Stomach smooth muscle (tissue), 2 donors: ENCODE measurements at regions not wholly inside any gene's neighbourhood (a gene's known extent, or its start where the extent isn't known, plus 50 kb on each side); places are given as distances from the start of the nearest gene placed in this dataset.

Experiments
- H3K27ac ChIP-seq: one replicate; pipeline ENCODE4 v1.7.0; 2013; ENCODE audit warnings: mild to moderate bottlenecking, low read length, inconsistent platforms
- H3K27me3 ChIP-seq, 2 donors: one replicate each; pipeline ENCODE4 v1.7.0; 2013; ENCODE audit warnings: low read length in 2 of 2; ENCODE audit not compliant: insufficient read depth in 2 of 2, control insufficient read depth in 1 of 2
- H3K36me3 ChIP-seq, 2 donors: one replicate each; pipeline ENCODE4 v1.7.0; 2013; ENCODE audit warnings: low read length in 2 of 2; ENCODE audit not compliant: control insufficient read depth in 2 of 2, insufficient read depth in 2 of 2
- H3K4me1 ChIP-seq: one replicate; pipeline ENCODE4 v1.7.0; 2013; ENCODE audit warnings: low read length; ENCODE audit not compliant: control insufficient read depth, insufficient read depth
- H3K4me3 ChIP-seq, 2 donors: one replicate each; pipeline ENCODE4 v1.7.0; 2013; ENCODE audit warnings: low read length in 2 of 2
- H3K9ac ChIP-seq, 2 donors: one replicate each; pipeline ENCODE4 v1.7.0; 2013; ENCODE audit warnings: low read length in 2 of 2, mild to moderate bottlenecking in 1 of 2
- H3K9me3 ChIP-seq, 2 donors: one replicate each; pipeline ENCODE4 v1.7.0; 2013; ENCODE audit warnings: low read length in 2 of 2; ENCODE audit not compliant: control insufficient read depth in 2 of 2
- donor health status: healthy.
- donor health status: Pancreatic carcinoma.

DNA sequence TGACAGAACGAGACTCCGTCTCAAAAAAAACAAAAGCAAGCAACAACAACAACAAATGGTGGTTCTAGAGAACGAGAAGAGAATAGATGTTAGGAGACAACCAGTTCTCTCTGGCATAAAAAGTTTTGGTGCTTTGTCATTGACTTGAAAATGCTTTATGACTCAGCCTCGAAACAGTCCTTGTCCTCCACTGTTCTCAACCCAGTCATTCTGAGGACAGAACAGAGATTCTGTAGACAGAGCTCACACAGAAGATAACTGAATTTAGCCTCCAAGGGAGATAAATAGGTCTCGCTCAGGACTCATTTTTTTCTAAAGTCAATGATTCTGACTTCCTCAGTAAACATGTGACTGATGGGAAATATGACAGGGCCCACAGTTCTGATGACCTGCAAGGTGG is 76.0 kb upstream of the FSTL4 start:
- Histone ChIP-seq H3K4me3 (no peak overlapping the region), H3K36me3 (no peaks in the 10 kb centered on the region), H3K9me3 (no peaks in the 10 kb centered on the region), H3K4me1 (no peaks in the 10 kb centered on the region), H3K27ac (no peak overlapping the region), H3K27me3 (peaks cover 0 to 14% of the 10 kb centered on the region in 2 donors), H3K9ac (no peak overlapping the region)

DNA sequence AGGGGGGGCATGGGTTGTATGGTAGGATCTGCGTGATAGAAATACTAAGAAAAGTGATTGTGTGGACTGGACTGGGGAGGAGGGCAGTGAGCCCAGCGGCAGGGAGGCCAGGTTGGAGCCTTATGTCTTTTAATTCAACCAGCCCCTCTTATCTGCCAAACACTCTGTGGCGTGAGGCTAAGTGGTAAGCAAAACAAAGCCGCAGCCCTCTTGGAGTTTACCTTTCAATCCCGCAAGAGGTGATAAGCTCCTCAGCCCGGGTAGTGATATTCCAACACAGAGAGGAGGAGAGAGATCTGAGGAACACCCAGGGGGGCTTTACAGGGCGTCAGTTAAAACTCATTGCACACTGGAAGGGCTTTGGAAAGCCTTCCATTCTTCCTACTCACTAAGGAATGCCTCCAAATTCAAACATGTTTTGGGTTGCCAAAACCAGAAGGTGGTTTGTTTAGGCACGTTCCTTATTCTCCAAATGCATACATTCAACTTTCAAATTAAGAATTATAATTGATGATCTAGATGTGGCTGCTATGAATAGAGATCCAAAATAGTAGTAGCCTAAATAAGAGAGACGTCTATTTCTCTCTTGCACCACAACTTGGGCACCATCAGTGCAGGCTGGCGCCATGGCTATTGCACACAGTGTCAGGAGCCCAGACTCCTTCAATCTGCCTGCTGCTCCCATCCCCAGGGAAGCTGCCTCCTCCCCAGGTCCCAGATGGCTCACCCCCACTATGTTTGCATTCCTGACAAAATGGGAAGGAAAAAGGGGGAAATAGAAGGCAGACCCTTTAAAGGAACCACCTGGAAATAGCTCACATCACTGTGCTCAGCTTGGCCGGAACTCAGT is 75.1 kb upstream of the FSTL4 start:
- Histone ChIP-seq H3K27me3 (peaks cover 0 to 14% of the 10 kb centered on the region in 2 donors), H3K9me3 (no peaks in the 10 kb centered on the region), H3K4me3 (no peak overlapping the region), H3K4me1 (no peaks in the 10 kb centered on the region), H3K27ac (no peak overlapping the region), H3K9ac (no peak overlapping the region), H3K36me3 (no peaks in the 10 kb centered on the region)

DNA sequence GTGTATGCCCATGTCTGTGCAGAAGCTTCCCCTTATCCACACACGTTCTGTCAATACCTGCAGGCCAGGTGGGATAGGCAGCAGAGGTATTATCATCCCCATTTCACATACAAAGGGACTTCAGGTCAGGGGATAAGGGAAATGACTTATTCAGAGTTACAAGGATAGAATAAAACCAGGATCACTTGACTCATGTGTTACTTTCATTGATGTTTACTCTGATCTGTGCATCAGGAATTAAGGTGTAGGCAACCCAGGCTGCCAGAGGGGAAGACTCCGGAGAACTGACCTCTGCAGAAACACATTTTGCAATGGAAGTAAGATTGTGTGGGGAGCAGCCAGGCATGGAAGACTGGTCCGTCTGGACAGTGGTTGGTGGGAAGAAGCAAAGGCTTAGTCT is 74.2 kb upstream of the FSTL4 start:
- Histone ChIP-seq H3K9ac (no peak overlapping the region), H3K4me1 (no peaks in the 10 kb centered on the region), H3K27me3 (peaks cover 0 to 13% of the 10 kb centered on the region in 2 donors), H3K36me3 (no peaks in the 10 kb centered on the region), H3K4me3 (no peak overlapping the region), H3K27ac (no peak overlapping the region), H3K9me3 (no peaks in the 10 kb centered on the region)

DNA sequence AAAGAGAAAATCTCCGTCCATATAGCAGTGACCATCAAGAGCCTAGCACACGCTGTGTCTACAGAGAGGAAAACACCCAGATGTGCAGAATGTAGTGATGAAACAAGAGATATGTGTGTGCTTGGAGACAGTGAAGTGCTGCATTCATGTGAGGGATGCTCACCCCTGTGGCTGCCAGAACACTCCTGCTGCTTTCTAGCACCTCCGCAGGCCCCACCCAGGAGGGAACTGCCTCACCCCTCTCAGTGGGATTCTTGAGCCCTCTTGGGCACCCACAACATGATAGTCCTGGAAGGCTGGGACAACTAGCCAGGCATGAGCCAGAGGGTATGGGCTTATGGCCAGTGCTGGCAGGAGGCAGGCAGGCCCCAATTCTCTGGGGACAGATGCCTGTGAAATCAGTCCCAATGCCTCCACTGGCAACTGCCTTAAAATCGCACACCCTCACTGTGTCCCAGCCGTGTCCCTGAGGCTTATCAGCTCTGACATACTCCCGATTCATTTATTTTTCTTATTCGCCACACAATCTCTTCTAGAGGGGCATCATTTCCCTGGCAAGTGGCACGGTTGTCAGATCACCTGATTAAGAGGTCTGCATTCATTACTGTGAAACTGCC is 73.2 kb upstream of the FSTL4 start:
- no peaks in the 10 kb centered on the region for H3K9me3 ChIP-seq
- no peak overlapping the region for H3K4me3 ChIP-seq
- no peaks in the 10 kb centered on the region for H3K4me1 ChIP-seq
- H3K9ac ChIP-seq: no peak overlapping the region
- H3K27ac ChIP-seq: no peak overlapping the region
- peaks cover 0 to 13% of the 10 kb centered on the region in 2 donors for H3K27me3 ChIP-seq
- no peaks in the 10 kb centered on the region for H3K36me3 ChIP-seq

DNA sequence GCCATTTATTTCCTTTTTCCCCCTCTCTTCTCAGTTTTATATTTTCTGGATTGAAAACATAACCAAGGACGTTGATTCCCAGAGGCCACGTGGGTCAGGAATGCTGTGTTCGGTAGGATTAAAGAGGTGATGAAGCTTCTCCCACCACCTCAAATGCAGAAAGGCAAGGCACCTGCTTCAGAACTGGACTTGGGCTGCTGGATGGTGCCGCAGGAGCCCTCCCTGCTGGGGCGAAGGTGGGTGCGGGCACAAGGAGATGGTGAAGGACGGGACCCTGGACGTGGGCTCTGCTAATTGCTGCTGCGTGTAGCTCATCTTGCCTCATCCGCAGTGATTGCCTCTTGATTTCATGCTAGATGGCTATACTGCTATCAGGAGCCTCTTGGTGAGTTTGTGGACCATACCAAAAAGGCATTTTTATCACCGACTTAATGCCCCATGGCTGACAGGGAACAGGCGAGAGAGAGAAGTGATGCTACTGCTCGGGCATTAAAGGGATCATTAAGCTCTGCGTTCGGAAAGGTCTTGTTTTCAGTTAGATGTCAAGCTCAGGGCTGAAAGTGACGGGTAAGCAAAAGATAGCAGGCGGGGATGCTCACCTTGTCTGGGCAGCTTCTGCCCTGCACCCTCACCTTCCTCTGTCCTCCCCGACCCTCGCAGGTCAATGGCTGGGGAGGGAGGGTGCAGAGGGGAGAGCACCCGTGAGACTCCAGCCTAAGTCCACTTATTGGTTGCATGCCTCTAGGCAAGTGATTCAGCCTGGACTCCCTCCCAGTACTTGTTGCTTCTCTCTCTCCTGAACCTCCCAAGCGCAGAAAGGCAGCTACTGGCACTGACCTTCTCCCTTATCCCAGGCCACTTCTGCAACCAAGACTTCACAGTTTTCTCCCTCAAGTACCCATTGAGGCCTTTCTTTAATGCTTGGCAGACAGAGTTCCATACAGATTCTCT is 71.6 kb upstream of the FSTL4 start:
- no peaks in the 10 kb centered on the region for H3K4me1 ChIP-seq
- no peaks in the 10 kb centered on the region for H3K9me3 ChIP-seq
- H3K27me3 ChIP-seq: peaks cover 0 to 11% of the 10 kb centered on the region in 2 donors
- no peak overlapping the region for H3K4me3 ChIP-seq
- no peak overlapping the region for H3K9ac ChIP-seq
- no peak overlapping the region for H3K27ac ChIP-seq
- no peaks in the 10 kb centered on the region for H3K36me3 ChIP-seq

DNA sequence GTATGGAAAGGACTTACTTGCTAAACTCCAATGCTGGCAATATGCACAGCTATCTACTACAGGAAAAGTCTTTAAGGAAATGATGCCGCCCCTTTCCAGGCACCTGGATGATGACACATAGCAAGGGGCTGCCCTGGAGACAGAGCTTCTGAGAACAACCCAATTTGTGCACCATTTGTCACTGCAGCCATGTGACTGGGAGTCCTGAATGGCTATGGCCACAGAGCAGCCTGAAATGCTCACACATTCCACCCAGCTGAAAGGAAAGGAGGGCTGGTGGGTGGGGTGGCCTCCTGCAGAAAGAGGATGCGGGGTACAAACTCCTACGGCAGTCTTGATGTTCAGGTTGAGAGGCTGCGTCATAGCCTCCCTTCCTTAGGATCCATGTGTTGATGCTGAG is 70.1 kb upstream of the FSTL4 start:
- Histone ChIP-seq H3K9me3 (no peaks in the 10 kb centered on the region), H3K4me3 (no peak overlapping the region), H3K9ac (no peak overlapping the region), H3K36me3 (no peaks in the 10 kb centered on the region), H3K27me3 (peaks cover 0 to 5% of the 10 kb centered on the region in 2 donors), H3K27ac (no peak overlapping the region), H3K4me1 (no peaks in the 10 kb centered on the region)

DNA sequence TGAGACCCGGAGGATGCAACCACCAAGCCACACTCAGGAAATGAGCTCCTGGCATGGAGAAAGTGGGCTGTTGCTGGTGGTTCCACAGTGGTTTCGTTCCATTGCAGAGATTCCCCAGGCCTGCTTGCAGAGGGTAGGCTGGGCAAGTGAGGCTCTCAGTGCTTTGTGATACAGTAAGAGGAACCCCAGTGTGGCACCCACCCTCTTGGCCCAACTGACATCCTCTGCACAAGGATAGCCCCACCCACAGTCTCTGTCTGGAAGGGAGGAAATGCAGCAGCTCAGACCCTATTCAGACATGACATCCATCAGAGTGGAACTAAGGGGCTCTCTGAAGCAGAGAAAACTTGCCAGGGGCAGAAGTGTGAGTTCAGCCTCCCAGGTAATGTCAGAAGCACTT is 69.6 kb upstream of the FSTL4 start:
- no peak overlapping the region for H3K9ac ChIP-seq
- H3K36me3 ChIP-seq: no peaks in the 10 kb centered on the region
- H3K27ac ChIP-seq: no peak overlapping the region
- H3K9me3 ChIP-seq: no peaks in the 10 kb centered on the region
- peaks cover 0 to 4% of the 10 kb centered on the region in 2 donors for H3K27me3 ChIP-seq
- no peak overlapping the region for H3K4me3 ChIP-seq
- no peaks in the 10 kb centered on the region for H3K4me1 ChIP-seq

DNA sequence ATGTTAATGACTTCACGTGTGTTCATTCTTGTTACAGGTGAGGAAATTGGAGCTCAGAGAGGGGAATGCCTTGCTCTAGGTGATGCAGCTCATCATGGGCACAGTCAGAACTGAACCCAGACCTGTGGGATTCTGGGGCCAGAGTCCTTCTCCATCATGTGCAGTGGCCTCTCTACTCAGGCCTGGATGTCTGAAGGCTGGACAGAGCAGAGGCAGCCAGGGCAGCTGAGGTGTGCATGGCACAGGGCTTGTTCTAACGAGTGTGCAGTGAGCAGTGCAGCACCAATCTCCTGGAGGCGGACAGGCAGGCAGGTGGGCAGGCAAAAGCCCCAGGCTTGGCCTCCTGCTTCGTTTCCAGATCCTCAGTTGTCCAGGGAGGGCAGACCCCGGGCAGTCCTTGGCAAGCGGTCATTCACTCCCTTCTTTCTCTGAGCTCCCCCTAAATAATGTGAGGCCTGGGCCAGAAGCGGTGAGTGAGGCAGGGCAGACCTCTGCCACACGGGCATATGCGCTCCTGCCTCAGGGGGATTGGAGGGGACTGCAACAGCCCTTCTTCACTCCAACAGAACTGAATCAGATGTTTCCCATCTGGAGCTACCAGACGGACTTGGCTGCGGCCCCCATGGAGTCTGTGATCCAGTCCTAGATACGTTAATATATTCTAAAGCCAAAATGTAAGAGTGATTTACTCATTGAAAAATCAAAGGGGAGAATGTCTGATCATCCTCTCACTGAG is 68.7 kb upstream of the FSTL4 start:
- peaks cover 0 to 2% of the 10 kb centered on the region in 2 donors for H3K27me3 ChIP-seq
- H3K9ac ChIP-seq: no peak overlapping the region
- no peaks in the 10 kb centered on the region for H3K36me3 ChIP-seq
- H3K27ac ChIP-seq: no peak overlapping the region
- H3K4me1 ChIP-seq: no peaks in the 10 kb centered on the region
- H3K9me3 ChIP-seq: no peaks in the 10 kb centered on the region
- no peak overlapping the region for H3K4me3 ChIP-seq

DNA sequence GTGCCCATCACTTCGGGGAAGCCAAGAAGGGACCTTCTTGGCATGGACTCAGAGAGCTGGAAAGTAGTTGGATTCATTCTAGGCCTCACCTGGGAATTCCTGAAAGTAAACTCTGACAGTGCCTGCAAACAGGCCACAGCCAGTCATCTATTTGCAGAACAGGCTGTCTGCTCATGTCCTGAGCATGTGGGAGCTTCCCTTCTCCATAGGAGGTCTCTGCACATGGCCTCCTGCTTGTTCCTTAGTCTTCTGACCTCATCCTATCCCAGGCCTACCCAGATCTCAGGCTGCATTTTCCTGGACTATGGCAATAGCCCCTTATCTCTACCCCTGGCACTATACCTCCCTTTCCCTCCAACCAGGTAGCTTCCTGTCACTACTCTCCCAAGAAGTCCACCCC is 67.2 kb upstream of the FSTL4 start:
- Histone ChIP-seq H3K27me3 (peaks cover 0 to 2% of the 10 kb centered on the region in 2 donors), H3K9ac (no peak overlapping the region), H3K4me3 (no peak overlapping the region), H3K9me3 (no peaks in the 10 kb centered on the region), H3K36me3 (no peaks in the 10 kb centered on the region), H3K27ac (no peak overlapping the region), H3K4me1 (no peaks in the 10 kb centered on the region)
